Calu3 (cell line): ENCODE measurements at regions not wholly inside any gene's neighbourhood (a gene's known extent, or its start where the extent isn't known, plus 50 kb on each side); places are given as distances from the start of the nearest gene placed in this dataset.

Source experiments
- BruUV-seq: library from RNA; stranded (reverse); fragments of 400-500 nt; replicated peaks from 2 replicates; lab custom pipeline; 2021; lab: Mats Ljungman, UMichigan
- CTCF ChIA-PET: fragments of 300-600 bp; sonication (Branson Sonifier 250); formaldehyde crosslinking; loops from one replicate; lab custom pipeline; 2022; ENCODE audit warnings: antibody characterized with exemption; lab: Charles Lee
- DNase-seq: peaks from one replicate; pipeline ENCODE4 v3.0.0; 2022
- H3K27ac Mint-ChIP-seq: one replicate; pipeline ENCODE4 v1.8.0; 2022; ENCODE audit warnings: mixed read lengths; ENCODE audit not compliant: unreplicated experiment
- H3K27me3 Mint-ChIP-seq: one replicate; pipeline ENCODE4 v1.8.0; 2022; ENCODE audit warnings: mixed read lengths; ENCODE audit not compliant: unreplicated experiment
- H3K36me3 Mint-ChIP-seq: one replicate; pipeline ENCODE4 v1.8.0; 2022; ENCODE audit warnings: mild to moderate bottlenecking, moderate library complexity, mixed read lengths; ENCODE audit not compliant: insufficient read depth, unreplicated experiment
- H3K4me1 Mint-ChIP-seq: one replicate; pipeline ENCODE4 v1.8.0; 2022; ENCODE audit warnings: mild to moderate bottlenecking, low read depth, mixed read lengths; ENCODE audit not compliant: unreplicated experiment
- H3K4me3 Mint-ChIP-seq: one replicate; pipeline ENCODE4 v1.8.0; 2022; ENCODE audit warnings: mild to moderate bottlenecking, low read depth, moderate library complexity, mixed read lengths; ENCODE audit not compliant: unreplicated experiment
- H3K9me3 Mint-ChIP-seq: one replicate; pipeline ENCODE4 v1.8.0; 2022; ENCODE audit warnings: low read depth, mixed read lengths; ENCODE audit not compliant: unreplicated experiment
- CTCF ChIP-seq: fragments of 200-600 bp; IDR thresholded peaks from one replicate; pipeline ENCODE4 v1.8.0; 2022; ENCODE audit warnings: antibody characterized with exemption; ENCODE audit not compliant: unreplicated experiment
- intact Hi-C: fragments of 100-400 bp; cut with micrococcal nuclease; formaldehyde crosslinking; loops from one replicate; pipeline ENCODE4 v1.10.0; 2022; ENCODE audit not compliant: unreplicated experiment

- Mint-ChIP-seq H3K4me3 (no peak overlapping the region), H3K9me3 (peaks cover 5% of the 10 kb centered on the region), H3K36me3 (no peaks in the 10 kb centered on the region), H3K27ac (no peak overlapping the region), H3K4me1 (no peaks in the 10 kb centered on the region), H3K27me3 (no peaks in the 10 kb centered on the region)
- TF ChIP-seq CTCF: no peak
- CTCF ChIA-PET: no interaction called here
- no peak for DNase-seq
- intact Hi-C loops: no loop called here
- no TSS peak for BruUV-seq
Observed at GRCh38 chr22:48799227-48799970, 1028.3 kb downstream of the BRD1 start.

- TF ChIP-seq CTCF: no peak
- Mint-ChIP-seq H3K4me1 (no peaks in the 10 kb centered on the region), H3K27ac (no peak overlapping the region), H3K4me3 (no peak overlapping the region), H3K36me3 (no peaks in the 10 kb centered on the region), H3K9me3 (peaks cover 14% of the 10 kb centered on the region), H3K27me3 (no peaks in the 10 kb centered on the region)
- CTCF ChIA-PET: no interaction called here
- no TSS peak for BruUV-seq
- intact Hi-C loops: no loop called here
- DNase-seq: no peak
Observed at GRCh38 chr22:48798281-48799226, 1029.1 kb downstream of the BRD1 start.

- TF ChIP-seq CTCF: no peak
- intact Hi-C loops: no loop called here
- CTCF ChIA-PET: no interaction called here
Observed at GRCh38 chr22:48797731-48798130, 1029.9 kb downstream of the BRD1 start.

GRCh38 chr22:48796310-48797015 lies 1031.2 kb downstream of the BRD1 start:
- no TSS peak for BruUV-seq
- intact Hi-C loops: no loop called here
- Mint-ChIP-seq H3K36me3 (no peaks in the 10 kb centered on the region), H3K4me3 (no peak overlapping the region), H3K27me3 (no peaks in the 10 kb centered on the region), H3K9me3 (peaks cover 24% of the 10 kb centered on the region), H3K27ac (no peak overlapping the region), H3K4me1 (no peaks in the 10 kb centered on the region)
- CTCF ChIA-PET: no interaction called here
- no peak for DNase-seq
- TF ChIP-seq CTCF: no peak

More at GRCh38 chr22:48797731-48798130, 1029.9 kb downstream of the BRD1 start:
- no TSS peak for BruUV-seq
- Mint-ChIP-seq H3K4me3 (no peak overlapping the region), H3K9me3 (peaks cover 19% of the 10 kb centered on the region), H3K36me3 (no peaks in the 10 kb centered on the region), H3K27ac (no peak overlapping the region), H3K27me3 (no peaks in the 10 kb centered on the region), H3K4me1 (no peaks in the 10 kb centered on the region)
- DNase-seq: no peak
